Esophagus squamous epithelium (tissue), 4 donors: ENCODE measurements at regions not wholly inside any gene's neighbourhood (a gene's known extent, or its start where the extent isn't known, plus 50 kb on each side); places are given as distances from the start of the nearest gene placed in this dataset.
"Not testable (repeated sequence)": the region's sequence is repeated elsewhere in the genome, so short reads cannot be mapped to it uniquely, and the experiment has no call there.

Experiments used
- CTCF ChIP-seq, 6 experiments: fragments of 450-650 bp in 4 of 6; fragments of 200-600 bp in 2 of 6; sonication (generic) in 2 of 6; IDR thresholded peaks; one replicate each; pipeline ENCODE4 v1.5.1; 2016 to 2019; ENCODE audit warnings: antibody characterized with exemption in 6 of 6, mild to moderate bottlenecking in 4 of 6, moderate library complexity in 4 of 6
- POLR2A ChIP-seq, 4 donors: fragments of 450-650 bp; IDR thresholded peaks; one replicate each; pipeline ENCODE4 v1.6.1; 2017; ENCODE audit warnings: antibody characterized with exemption in 4 of 4, mild to moderate bottlenecking in 4 of 4, moderate library complexity in 3 of 4

- not testable (repeated sequence) for TF ChIP-seq CTCF, POLR2A (IDR thresholded peaks at IDR 0.05)
These were observed 52.6 kb upstream of the SERPINE2 start for GRCh38 chr2:224091671-224092070.
